ENCODE measurements at regions not wholly inside any gene's neighbourhood (a gene's known extent, or its start where the extent isn't known, plus 50 kb on each side); places are given as distances from the start of the nearest gene placed in this dataset.

- H3K4me2 ChIP-seq (ENCODE audit: extremely low read depth, insufficient read depth, low read length), result no peak overlapping the region
- H4K20me1 ChIP-seq (ENCODE audit: control insufficient read depth, extremely low read depth, insufficient read depth, low read length), result no peaks in the 10 kb centered on the region
- H3K79me2 ChIP-seq (ENCODE audit: control insufficient read depth, insufficient read depth, low read length), result no peaks in the 10 kb centered on the region
- no peaks in the 10 kb centered on the region for H3K36me3 ChIP-seq (ENCODE audit: control insufficient read depth, insufficient read depth, low read length)
- H3K27me3 ChIP-seq (ENCODE audit: control insufficient read depth, insufficient read depth, low read length), result no peaks in the 10 kb centered on the region
- TF ChIP-seq CTCF (conservative IDR thresholded peaks at IDR 0.05 in 1 of 2, IDR thresholded peaks at IDR 0.05 in 1 of 2; ENCODE audit: low read depth in 1 of 2, low read length in 2 of 2), result no peak
- no peak for TF ChIP-seq EZH2 (IDR thresholded peaks at IDR 0.05; ENCODE audit: low read length, missing control alignments)
- no peak overlapping the region for H3K9ac ChIP-seq (ENCODE audit: insufficient read depth, low read length)
- no peak overlapping the region for H3K4me3 ChIP-seq (replicated peaks in 1 of 4; ENCODE audit: control extremely low read depth in 1 of 4, insufficient read depth in 1 of 4, low read depth in 3 of 4, low read length in 4 of 4)
- no peaks in the 10 kb centered on the region for H3K4me1 ChIP-seq (ENCODE audit: control insufficient read depth, extremely low read depth, insufficient read depth, low read length)
- H3K9me3 ChIP-seq (ENCODE audit: control insufficient read depth, insufficient read depth, low read depth, low read length), result no peaks in the 10 kb centered on the region
- DNase-seq (ENCODE audit: low read depth in 2 of 2), result no peak
- H3K27ac ChIP-seq (ENCODE audit: insufficient read depth, low read length), result no peak overlapping the region
- no peak overlapping the region for H2AFZ ChIP-seq (ENCODE audit: low read length)
These were observed 114.2 kb upstream of the SPIN1 start for GRCh38 chr9:88274078-88274477.

- no peaks in the 10 kb centered on the region for H3K9me3 ChIP-seq (ENCODE audit: control insufficient read depth, insufficient read depth, low read depth, low read length)
- no peak overlapping the region for H3K4me3 ChIP-seq (replicated peaks in 1 of 4; ENCODE audit: control extremely low read depth in 1 of 4, insufficient read depth in 1 of 4, low read depth in 3 of 4, low read length in 4 of 4)
- H2AFZ ChIP-seq (ENCODE audit: low read length), result no peak overlapping the region
- H3K9ac ChIP-seq (ENCODE audit: insufficient read depth, low read length), result no peak overlapping the region
- no peaks in the 10 kb centered on the region for H3K79me2 ChIP-seq (ENCODE audit: control insufficient read depth, insufficient read depth, low read length)
- TF ChIP-seq CTCF (conservative IDR thresholded peaks at IDR 0.05 in 1 of 2, IDR thresholded peaks at IDR 0.05 in 1 of 2; ENCODE audit: low read depth in 1 of 2, low read length in 2 of 2), result no peak
- TF ChIP-seq EZH2 (IDR thresholded peaks at IDR 0.05; ENCODE audit: low read length, missing control alignments), result no peak
- H3K4me2 ChIP-seq (ENCODE audit: extremely low read depth, insufficient read depth, low read length), result no peak overlapping the region
- H3K36me3 ChIP-seq (ENCODE audit: control insufficient read depth, insufficient read depth, low read length), result no peaks in the 10 kb centered on the region
- H3K27me3 ChIP-seq (ENCODE audit: control insufficient read depth, insufficient read depth, low read length), result no peaks in the 10 kb centered on the region
- DNase-seq (ENCODE audit: low read depth in 2 of 2), result no peak
- no peaks in the 10 kb centered on the region for H3K4me1 ChIP-seq (ENCODE audit: control insufficient read depth, extremely low read depth, insufficient read depth, low read length)
- no peaks in the 10 kb centered on the region for H4K20me1 ChIP-seq (ENCODE audit: control insufficient read depth, extremely low read depth, insufficient read depth, low read length)
- no peak overlapping the region for H3K27ac ChIP-seq (ENCODE audit: insufficient read depth, low read length)
These were observed 115.3 kb upstream of the SPIN1 start for GRCh38 chr9:88272986-88273385.

- Histone ChIP-seq H3K9ac (ENCODE audit: insufficient read depth, low read length) (no peak overlapping the region), H3K79me2 (ENCODE audit: control insufficient read depth, insufficient read depth, low read length) (no peaks in the 10 kb centered on the region), H3K36me3 (ENCODE audit: control insufficient read depth, insufficient read depth, low read length) (no peaks in the 10 kb centered on the region), H2AFZ (ENCODE audit: low read length) (no peak overlapping the region), H3K27ac (ENCODE audit: insufficient read depth, low read length) (no peak overlapping the region), H3K4me1 (ENCODE audit: control insufficient read depth, extremely low read depth, insufficient read depth, low read length) (no peaks in the 10 kb centered on the region), H3K4me2 (ENCODE audit: extremely low read depth, insufficient read depth, low read length) (peak overlapping the region; percentile 13), H4K20me1 (ENCODE audit: control insufficient read depth, extremely low read depth, insufficient read depth, low read length) (no peaks in the 10 kb centered on the region), H3K27me3 (ENCODE audit: control insufficient read depth, insufficient read depth, low read length) (no peaks in the 10 kb centered on the region), H3K4me3 (replicated peaks in 1 of 4; ENCODE audit: control extremely low read depth in 1 of 4, insufficient read depth in 1 of 4, low read depth in 3 of 4, low read length in 4 of 4) (no peak overlapping the region), H3K9me3 (ENCODE audit: control insufficient read depth, insufficient read depth, low read depth, low read length) (no peaks in the 10 kb centered on the region)
- peak in 1 of 2 donors; percentile 13 for DNase-seq (ENCODE audit: low read depth in 2 of 2)
- TF ChIP-seq CTCF (conservative IDR thresholded peaks at IDR 0.05 in 1 of 2, IDR thresholded peaks at IDR 0.05 in 1 of 2; ENCODE audit: low read depth in 1 of 2, low read length in 2 of 2) (no peak), EZH2 (IDR thresholded peaks at IDR 0.05; ENCODE audit: low read length, missing control alignments) (no peak)
These were observed 117.8 kb upstream of the SPIN1 start for GRCh38 chr9:88270413-88270812.

Measured in fibroblast of lung (primary cell).